Trophoblast cell (in vitro differentiated cells and primary cell): ENCODE measurements at regions not wholly inside any gene's neighbourhood (a gene's known extent, or its start where the extent isn't known, plus 50 kb on each side); places are given as distances from the start of the nearest gene placed in this dataset.

ENCODE experiments used
- DNase-seq, 2 donors: peaks; one replicate each; pipeline ENCODE4 v3.0.0-alpha.2; 2016
- H2AFZ ChIP-seq: 2 replicates; pipeline ENCODE4 v1.6.1; 2013; ENCODE audit warnings: low read length, moderate library complexity, mild to moderate bottlenecking; ENCODE audit not compliant: insufficient read depth, poor library complexity
- H2AK5ac ChIP-seq: 2 replicates; pipeline ENCODE4 v1.6.1; 2013; ENCODE audit warnings: mild to moderate bottlenecking, low read length
- H2BK120ac ChIP-seq: 2 replicates; pipeline ENCODE4 v1.6.1; 2013; ENCODE audit warnings: low read length, mild to moderate bottlenecking, moderate library complexity; ENCODE audit not compliant: insufficient read depth, poor library complexity
- H2BK12ac ChIP-seq: 2 replicates; pipeline ENCODE4 v1.6.1; 2013; ENCODE audit warnings: mild to moderate bottlenecking, low read length, moderate library complexity
- H2BK5ac ChIP-seq: 2 replicates; pipeline ENCODE4 v1.6.1; 2013; ENCODE audit warnings: low read length, low read depth, moderate library complexity, mild to moderate bottlenecking; ENCODE audit not compliant: poor library complexity
- H3K14ac ChIP-seq: 2 replicates; pipeline ENCODE4 v1.6.1; 2013; ENCODE audit warnings: mild to moderate bottlenecking, low read length
- H3K18ac ChIP-seq: 2 replicates; pipeline ENCODE4 v1.6.1; 2013; ENCODE audit warnings: mild to moderate bottlenecking, low read length
- H3K23ac ChIP-seq: 2 replicates; pipeline ENCODE4 v1.6.1; 2013; ENCODE audit warnings: low read length
- H3K27ac ChIP-seq: 2 replicates; pipeline ENCODE4 v1.5.1; 2013; ENCODE audit warnings: low read depth, mild to moderate bottlenecking, inconsistent platforms, low read length, moderate library complexity
- H3K27me3 ChIP-seq: 2 replicates; pipeline ENCODE4 v1.6.1; 2013; ENCODE audit warnings: inconsistent platforms, mild to moderate bottlenecking, low read length, moderate library complexity; ENCODE audit not compliant: insufficient read depth
- H3K36me3 ChIP-seq, 2 experiments: 1 replicate in 1 of 2; 2 replicates in 1 of 2; pipeline ENCODE4 v1.6.1; 2013; ENCODE audit warnings: low read length in 2 of 2, mild to moderate bottlenecking in 2 of 2, moderate library complexity in 1 of 2; ENCODE audit not compliant: insufficient read depth in 2 of 2, control insufficient read depth in 1 of 2
- H3K4ac ChIP-seq: 2 replicates; pipeline ENCODE4 v1.6.1; 2013; ENCODE audit warnings: low read depth, mild to moderate bottlenecking, low read length, moderate library complexity
- H3K4me1 ChIP-seq, 2 experiments: 1 replicate in 1 of 2; 2 replicates in 1 of 2; pipeline ENCODE4 v1.6.1; 2013; ENCODE audit warnings: low read length in 2 of 2, mild to moderate bottlenecking in 2 of 2, moderate library complexity in 1 of 2; ENCODE audit not compliant: insufficient read depth in 2 of 2, control insufficient read depth in 1 of 2
- H3K4me2 ChIP-seq: 2 replicates; pipeline ENCODE4 v1.6.1; 2013; ENCODE audit warnings: inconsistent platforms, mild to moderate bottlenecking, low read length, moderate library complexity
- H3K4me3 ChIP-seq: 2 replicates; pipeline ENCODE4 v1.5.1; 2013; ENCODE audit warnings: mild to moderate bottlenecking, low read depth, low read length, inconsistent platforms
- H3K79me1 ChIP-seq: one replicate; pipeline ENCODE4 v1.6.1; 2013; ENCODE audit warnings: low read length
- H3K79me2 ChIP-seq: 2 replicates; pipeline ENCODE4 v1.6.1; 2013; ENCODE audit warnings: low read length, mild to moderate bottlenecking; ENCODE audit not compliant: control insufficient read depth, insufficient read depth, poor library complexity
- H3K9ac ChIP-seq: 2 replicates; pipeline ENCODE4 v1.6.1; 2013; ENCODE audit warnings: mild to moderate bottlenecking, low read length
- H3K9me3 ChIP-seq: 2 replicates; pipeline ENCODE4 v1.6.1; 2013; ENCODE audit warnings: low read depth, mild to moderate bottlenecking, control low read depth, inconsistent platforms, low read length; ENCODE audit not compliant: insufficient read depth
- H4K12ac ChIP-seq: 2 replicates; pipeline ENCODE4 v1.6.1; 2013; ENCODE audit warnings: low read depth, mild to moderate bottlenecking, low read length, moderate library complexity
- H4K8ac ChIP-seq: 2 replicates; pipeline ENCODE4 v1.6.1; 2013; ENCODE audit warnings: low read depth, mild to moderate bottlenecking, low read length, moderate library complexity
- H4K91ac ChIP-seq: one replicate; pipeline ENCODE4 v1.6.1; 2013; ENCODE audit warnings: low read depth, mild to moderate bottlenecking, low read length, moderate library complexity
- WGBS: extraction: QIAGEN DNeasy Blood & Tissue Kit; methylation state at CpG from one replicate; pipeline ENCODE4 v1.1.7; 2013; ENCODE audit warnings: missing lambda C conversion rate; ENCODE audit not compliant: insufficient read length, insufficient coverage; ENCODE audit errors: extremely low coverage; 5-methylcytosine and 5-hydroxymethylcytosine counted together

DNA sequence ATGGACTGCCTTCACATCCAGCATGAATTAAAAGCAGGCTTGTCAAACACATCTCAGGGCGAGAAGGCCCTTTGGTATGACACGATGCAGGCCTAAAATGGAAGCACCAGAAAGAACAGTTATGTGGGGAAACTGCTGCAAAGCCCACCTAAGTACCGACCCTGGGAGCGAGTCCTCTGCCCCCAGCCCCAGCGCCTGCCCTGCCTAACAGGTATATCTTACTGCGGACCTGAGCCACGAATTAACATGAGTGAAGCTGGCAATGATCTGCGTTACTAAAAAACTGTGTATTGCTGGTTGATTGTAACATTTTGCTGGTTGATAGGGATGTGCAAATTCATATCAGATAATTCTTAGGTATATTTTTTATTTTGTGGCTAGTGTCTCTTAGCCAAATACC lies 441.5 kb downstream of the ZNF516 start:
- no peaks in the 10 kb centered on the region for H3K79me1 ChIP-seq
- no peak overlapping the region for H2BK5ac ChIP-seq
- no peaks in the 10 kb centered on the region for H3K4me1 ChIP-seq
- H2BK12ac ChIP-seq = no peak overlapping the region
- H3K9me3 ChIP-seq = peaks cover 3% of the 10 kb centered on the region
- no peak overlapping the region for H3K14ac ChIP-seq
- H4K91ac ChIP-seq = no peak overlapping the region
- H2AFZ ChIP-seq = no peak overlapping the region
- no peak overlapping the region for H3K18ac ChIP-seq
- no peak for DNase-seq
- H3K27ac ChIP-seq = no peak overlapping the region
- no peak overlapping the region for H3K4ac ChIP-seq
- no peak overlapping the region for H3K23ac ChIP-seq
- H3K79me2 ChIP-seq = no peaks in the 10 kb centered on the region
- H4K12ac ChIP-seq = no peak overlapping the region
- no CpG with 5 or more reads among the region's 8 CpGs for WGBS
- no peaks in the 10 kb centered on the region for H3K27me3 ChIP-seq
- no peak overlapping the region for H3K4me3 ChIP-seq
- H4K8ac ChIP-seq = no peak overlapping the region
- H3K36me3 ChIP-seq = no peaks in the 10 kb centered on the region
- H2AK5ac ChIP-seq = no peak overlapping the region
- no peak overlapping the region for H3K4me2 ChIP-seq
- H2BK120ac ChIP-seq = no peak overlapping the region
- no peak overlapping the region for H3K9ac ChIP-seq

DNA sequence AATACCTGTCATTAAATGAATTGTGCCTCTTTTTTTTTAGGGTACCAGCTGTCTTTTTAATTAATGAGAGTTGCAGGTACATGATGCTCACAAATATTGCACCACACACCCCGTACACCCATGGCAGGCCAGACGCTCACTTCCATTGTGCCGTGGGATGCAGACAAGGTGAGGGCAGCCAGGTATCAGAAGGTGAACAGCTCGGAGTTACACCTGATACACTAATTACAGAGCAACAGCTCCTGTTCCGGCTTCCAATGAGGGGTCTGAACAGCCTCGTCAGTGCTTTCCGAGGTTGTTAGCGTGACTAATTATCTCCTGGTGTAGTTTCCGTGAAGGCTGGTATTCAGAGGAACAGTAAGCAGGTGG lies 442.8 kb downstream of the ZNF516 start:
- H2BK120ac ChIP-seq = no peak overlapping the region
- no peaks in the 10 kb centered on the region for H3K36me3 ChIP-seq
- no peaks in the 10 kb centered on the region for H3K79me2 ChIP-seq
- peaks cover 3% of the 10 kb centered on the region for H3K9me3 ChIP-seq
- no peak overlapping the region for H3K4me2 ChIP-seq
- H3K23ac ChIP-seq = no peak overlapping the region
- no peak overlapping the region for H4K91ac ChIP-seq
- H3K14ac ChIP-seq = no peak overlapping the region
- WGBS = no CpG with 5 or more reads among the region's 9 CpGs
- no peak overlapping the region for H3K4ac ChIP-seq
- no peak overlapping the region for H2BK12ac ChIP-seq
- no peak overlapping the region for H3K18ac ChIP-seq
- no peaks in the 10 kb centered on the region for H3K79me1 ChIP-seq
- no peak overlapping the region for H4K8ac ChIP-seq
- H2AK5ac ChIP-seq = no peak overlapping the region
- no peak overlapping the region for H4K12ac ChIP-seq
- no peak for DNase-seq
- no peak overlapping the region for H2AFZ ChIP-seq
- no peak overlapping the region for H2BK5ac ChIP-seq
- H3K4me3 ChIP-seq = no peak overlapping the region
- no peaks in the 10 kb centered on the region for H3K27me3 ChIP-seq
- H3K9ac ChIP-seq = no peak overlapping the region
- H3K27ac ChIP-seq = no peak overlapping the region
- no peaks in the 10 kb centered on the region for H3K4me1 ChIP-seq

DNA sequence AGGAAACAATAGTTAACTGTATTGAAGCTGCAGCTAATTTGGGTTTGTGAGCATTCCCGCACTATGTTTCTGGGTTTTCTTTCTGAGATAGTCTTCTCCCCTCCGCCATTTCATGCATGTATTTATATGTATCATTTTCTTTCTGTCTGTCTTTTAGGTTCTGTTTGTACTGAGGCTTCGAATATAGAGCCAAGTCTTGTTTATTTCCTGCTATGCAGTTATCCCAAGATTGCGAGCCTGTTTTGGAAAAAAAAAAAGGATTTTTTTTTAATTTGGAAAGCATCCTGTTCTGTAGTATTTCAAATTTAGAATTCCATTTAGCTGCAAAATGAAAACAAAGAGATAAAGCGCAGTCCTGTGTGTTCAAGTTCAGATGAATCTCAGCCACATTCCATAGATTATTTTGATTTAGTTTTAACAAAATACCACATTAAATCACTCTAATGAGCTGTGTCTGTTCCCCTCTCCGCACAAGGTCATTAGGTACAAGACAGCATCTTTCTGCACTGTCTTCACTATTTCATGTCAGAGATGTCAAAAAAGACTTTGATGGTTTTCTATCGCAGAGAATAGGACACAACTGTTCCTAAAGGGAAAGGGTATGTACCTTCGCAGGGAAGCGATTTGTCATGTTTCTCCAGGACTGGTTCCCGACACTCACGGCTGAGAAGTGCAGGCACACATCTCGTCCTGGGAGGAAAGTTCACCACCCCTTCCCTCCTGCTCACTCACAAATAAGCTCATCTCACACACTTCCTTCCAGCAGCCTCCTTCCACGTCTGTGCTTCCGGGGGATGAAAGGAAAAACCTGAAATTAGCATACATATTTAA lies 443.4 kb downstream of the ZNF516 start:
- no peak for DNase-seq
- H2BK5ac ChIP-seq = no peak overlapping the region
- no peaks in the 10 kb centered on the region for H3K79me1 ChIP-seq
- no peak overlapping the region for H2AFZ ChIP-seq
- H2BK12ac ChIP-seq = no peak overlapping the region
- no peak overlapping the region for H3K4me3 ChIP-seq
- no peaks in the 10 kb centered on the region for H3K27me3 ChIP-seq
- no peak overlapping the region for H3K23ac ChIP-seq
- no peaks in the 10 kb centered on the region for H3K36me3 ChIP-seq
- H3K9ac ChIP-seq = no peak overlapping the region
- H3K14ac ChIP-seq = no peak overlapping the region
- H3K79me2 ChIP-seq = no peaks in the 10 kb centered on the region
- H3K4me2 ChIP-seq = no peak overlapping the region
- H3K4me1 ChIP-seq = no peaks in the 10 kb centered on the region
- H3K27ac ChIP-seq = no peak overlapping the region
- no peak overlapping the region for H4K8ac ChIP-seq
- H2AK5ac ChIP-seq = no peak overlapping the region
- no peak overlapping the region for H4K12ac ChIP-seq
- no CpG with 5 or more reads among the region's 14 CpGs for WGBS
- H3K18ac ChIP-seq = no peak overlapping the region
- H3K4ac ChIP-seq = no peak overlapping the region
- no peak overlapping the region for H4K91ac ChIP-seq
- H3K9me3 ChIP-seq = peaks cover 3% of the 10 kb centered on the region
- no peak overlapping the region for H2BK120ac ChIP-seq

DNA sequence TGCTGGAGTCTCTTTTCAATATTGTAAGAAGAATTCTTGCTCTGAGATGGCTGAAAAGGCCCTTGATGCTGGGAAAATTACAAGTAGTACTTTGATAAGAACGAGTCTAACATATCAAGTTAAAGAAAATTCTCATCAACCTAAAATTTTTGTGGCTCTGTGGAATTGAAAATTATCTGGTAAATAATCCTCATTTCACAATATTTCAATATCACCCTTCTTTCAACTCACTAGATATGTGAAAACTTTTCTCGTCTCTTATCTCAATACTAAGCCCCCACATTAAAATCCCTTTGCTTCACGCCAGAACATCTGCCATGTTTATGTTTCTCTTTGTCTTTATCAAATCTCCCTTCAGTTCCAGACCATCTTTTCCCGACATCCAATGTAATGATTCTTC lies 448.8 kb downstream of the ZNF516 start:
- Histone ChIP-seq H3K4ac (no peak overlapping the region), H3K18ac (no peak overlapping the region), H3K14ac (no peak overlapping the region), H3K79me2 (no peaks in the 10 kb centered on the region), H2AFZ (no peak overlapping the region), H3K27ac (no peak overlapping the region), H3K27me3 (no peaks in the 10 kb centered on the region), H2BK120ac (no peak overlapping the region), H3K36me3 (no peaks in the 10 kb centered on the region), H3K9ac (no peak overlapping the region), H3K79me1 (no peaks in the 10 kb centered on the region), H4K12ac (no peak overlapping the region), H2BK5ac (no peak overlapping the region), H4K8ac (no peak overlapping the region), H3K4me2 (no peak overlapping the region), H4K91ac (no peak overlapping the region), H2BK12ac (no peak overlapping the region), H3K4me1 (no peaks in the 10 kb centered on the region), H3K4me3 (no peak overlapping the region), H3K9me3 (peaks cover 3% of the 10 kb centered on the region), H2AK5ac (no peak overlapping the region), H3K23ac (no peak overlapping the region)
- DNase-seq = no peak
- WGBS = 100% methylated on average over 1 of the region's 4 CpGs
